SHP77 (cell line): ENCODE measurements at regions not wholly inside any gene's neighbourhood (a gene's known extent, or its start where the extent isn't known, plus 50 kb on each side); places are given as distances from the start of the nearest gene placed in this dataset.

Experiments
- DNase-seq, 2 experiments: peaks; one replicate each; lab custom pipeline; 2025; lab: John Stamatoyannopoulos, UW

GRCh38 chr2:106709229-106709628 lies 176.7 kb downstream of the ST6GAL2 start:
- no peak for DNase-seq

- no peak for DNase-seq
Measured at GRCh38 chr2:106719222-106719621, 166.7 kb downstream of the ST6GAL2 start.

- no peak for DNase-seq
Measured at GRCh38 chr2:106720026-106720425, 165.9 kb downstream of the ST6GAL2 start.

- no peak for DNase-seq
Measured at GRCh38 chr2:106724301-106724794, 161.6 kb downstream of the ST6GAL2 start.

GRCh38 chr2:106734165-106734564 lies 151.8 kb downstream of the ST6GAL2 start:
- DNase-seq, result no peak

GRCh38 chr2:106735807-106736206 lies 150.2 kb downstream of the ST6GAL2 start:
- DNase-seq, result no peak

- DNase-seq, result no peak
Measured at GRCh38 chr2:106736221-106736620, 149.7 kb downstream of the ST6GAL2 start.

GRCh38 chr2:106745468-106745867 lies 140.5 kb downstream of the ST6GAL2 start:
- DNase-seq, result peak; percentile 80 to 88

- DNase-seq, result no peak
Measured at GRCh38 chr2:106749823-106750222, 136.1 kb downstream of the ST6GAL2 start.
